HFFc6 (cell line): ENCODE measurements at regions not wholly inside any gene's neighbourhood (a gene's known extent, or its start where the extent isn't known, plus 50 kb on each side); places are given as distances from the start of the nearest gene placed in this dataset.

Source experiments
- DNase-seq: peaks from one replicate; pipeline ENCODE4 v3.0.0-alpha.2; 2018
- H3K27ac Mint-ChIP-seq: 2 replicates; pipeline ENCODE4 v1.8.0; 2020; ENCODE audit warnings: mild to moderate bottlenecking, mixed read lengths
- H3K27me3 Mint-ChIP-seq: 2 replicates; pipeline ENCODE4 v1.8.0; 2021; ENCODE audit warnings: mild to moderate bottlenecking, moderate library complexity, mixed read lengths; ENCODE audit not compliant: insufficient read depth
- H3K36me3 Mint-ChIP-seq: 2 replicates; pipeline ENCODE4 v1.8.0; 2021; ENCODE audit warnings: low read depth, mixed read lengths
- H3K4me1 Mint-ChIP-seq: 2 replicates; pipeline ENCODE4 v1.8.0; 2020; ENCODE audit warnings: low read depth, mixed read lengths
- H3K4me3 Mint-ChIP-seq: 2 replicates; pipeline ENCODE4 v1.8.0; 2020; ENCODE audit warnings: mild to moderate bottlenecking, moderate library complexity, mixed read lengths
- H3K9me3 Mint-ChIP-seq: 2 replicates; pipeline ENCODE4 v1.8.0; 2020; ENCODE audit warnings: mild to moderate bottlenecking, mixed read lengths
- TF ChIP-seq, protein P1 (sequence below): fragments of 200-600 bp; sonication (generic); IDR thresholded peaks from 2 replicates; pipeline ENCODE4 v1.5.0; 2021; ENCODE audit warnings: antibody characterized with exemption, mild to moderate bottlenecking

DNA sequence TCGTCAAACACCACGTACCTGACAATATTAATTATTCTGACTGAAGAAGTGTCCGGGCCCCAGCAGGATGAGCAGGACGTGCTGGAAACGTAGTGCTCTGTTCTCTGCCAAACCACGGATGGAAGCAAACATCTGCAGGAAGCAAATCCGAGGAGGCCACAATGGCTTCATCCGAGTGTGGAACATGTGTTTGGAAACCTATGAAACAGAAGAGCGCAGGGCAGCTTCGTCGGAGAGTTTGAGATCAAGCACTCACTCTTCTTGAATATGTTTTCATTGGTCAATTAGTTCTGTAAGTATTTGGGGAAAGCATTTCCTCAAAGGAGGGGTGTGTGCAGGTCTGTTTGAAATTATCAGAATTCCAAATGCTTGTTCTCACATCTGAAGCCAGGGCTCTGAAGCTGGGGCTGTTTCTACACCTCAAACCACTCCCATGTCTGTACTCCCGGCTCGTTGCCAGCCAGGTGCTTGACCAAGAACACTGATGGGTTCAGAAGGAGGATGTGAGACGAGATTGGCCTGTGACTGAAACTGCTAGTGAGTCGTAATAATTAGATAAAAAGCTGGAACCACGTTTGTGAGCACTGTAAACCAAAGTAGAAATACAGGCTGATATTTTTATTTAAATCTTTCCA, 356.6 kb upstream of the SALL3 start:
- H3K4me3 Mint-ChIP-seq, result no peak overlapping the region
- no peak overlapping the region for H3K27ac Mint-ChIP-seq
- no peaks in the 10 kb centered on the region for H3K4me1 Mint-ChIP-seq
- H3K9me3 Mint-ChIP-seq, result peaks cover 43% of the 10 kb centered on the region
- peaks cover 6% of the 10 kb centered on the region for H3K36me3 Mint-ChIP-seq
- H3K27me3 Mint-ChIP-seq, result no peaks in the 10 kb centered on the region
- TF ChIP-seq, protein P1, sequence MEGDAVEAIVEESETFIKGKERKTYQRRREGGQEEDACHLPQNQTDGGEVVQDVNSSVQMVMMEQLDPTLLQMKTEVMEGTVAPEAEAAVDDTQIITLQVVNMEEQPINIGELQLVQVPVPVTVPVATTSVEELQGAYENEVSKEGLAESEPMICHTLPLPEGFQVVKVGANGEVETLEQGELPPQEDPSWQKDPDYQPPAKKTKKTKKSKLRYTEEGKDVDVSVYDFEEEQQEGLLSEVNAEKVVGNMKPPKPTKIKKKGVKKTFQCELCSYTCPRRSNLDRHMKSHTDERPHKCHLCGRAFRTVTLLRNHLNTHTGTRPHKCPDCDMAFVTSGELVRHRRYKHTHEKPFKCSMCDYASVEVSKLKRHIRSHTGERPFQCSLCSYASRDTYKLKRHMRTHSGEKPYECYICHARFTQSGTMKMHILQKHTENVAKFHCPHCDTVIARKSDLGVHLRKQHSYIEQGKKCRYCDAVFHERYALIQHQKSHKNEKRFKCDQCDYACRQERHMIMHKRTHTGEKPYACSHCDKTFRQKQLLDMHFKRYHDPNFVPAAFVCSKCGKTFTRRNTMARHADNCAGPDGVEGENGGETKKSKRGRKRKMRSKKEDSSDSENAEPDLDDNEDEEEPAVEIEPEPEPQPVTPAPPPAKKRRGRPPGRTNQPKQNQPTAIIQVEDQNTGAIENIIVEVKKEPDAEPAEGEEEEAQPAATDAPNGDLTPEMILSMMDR, result no peak
- DNase-seq, result no peak

DNA sequence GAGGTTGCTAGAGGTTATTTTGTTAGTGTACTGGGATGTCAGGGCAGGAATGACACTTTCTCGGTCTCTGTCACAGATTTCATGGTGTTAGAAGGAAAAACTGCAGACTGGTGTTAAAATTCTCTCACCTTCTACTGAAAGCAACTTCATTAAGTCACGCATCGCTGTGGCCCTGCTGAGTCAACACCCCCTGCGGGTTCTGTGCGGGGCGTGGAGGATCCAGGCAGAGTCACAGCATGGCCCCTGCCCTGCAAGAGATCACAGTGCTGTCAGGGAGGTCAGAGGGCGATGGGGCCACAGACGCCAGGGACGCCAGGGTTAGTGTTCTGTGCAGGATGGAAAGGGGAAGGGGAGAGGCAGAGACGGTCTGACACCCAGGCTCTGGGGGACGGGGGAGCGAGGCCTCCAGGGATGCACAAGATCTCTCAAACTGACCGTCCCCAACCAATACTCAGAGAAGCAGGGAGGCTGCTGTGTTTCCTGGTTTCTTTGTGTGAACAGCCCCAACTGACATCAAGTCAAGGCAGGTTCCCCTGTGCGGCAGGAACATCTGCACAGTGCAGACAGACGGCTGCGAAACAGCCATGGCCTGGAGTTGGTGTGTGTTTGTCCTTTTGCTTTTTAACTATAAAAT, 354.9 kb upstream of the SALL3 start:
- TF ChIP-seq, protein P1, result no peak
- Mint-ChIP-seq H3K27me3 (no peaks in the 10 kb centered on the region), H3K9me3 (peaks cover 48% of the 10 kb centered on the region), H3K27ac (no peak overlapping the region), H3K36me3 (peaks cover 13% of the 10 kb centered on the region), H3K4me1 (no peaks in the 10 kb centered on the region), H3K4me3 (no peak overlapping the region)
- no peak for DNase-seq

DNA sequence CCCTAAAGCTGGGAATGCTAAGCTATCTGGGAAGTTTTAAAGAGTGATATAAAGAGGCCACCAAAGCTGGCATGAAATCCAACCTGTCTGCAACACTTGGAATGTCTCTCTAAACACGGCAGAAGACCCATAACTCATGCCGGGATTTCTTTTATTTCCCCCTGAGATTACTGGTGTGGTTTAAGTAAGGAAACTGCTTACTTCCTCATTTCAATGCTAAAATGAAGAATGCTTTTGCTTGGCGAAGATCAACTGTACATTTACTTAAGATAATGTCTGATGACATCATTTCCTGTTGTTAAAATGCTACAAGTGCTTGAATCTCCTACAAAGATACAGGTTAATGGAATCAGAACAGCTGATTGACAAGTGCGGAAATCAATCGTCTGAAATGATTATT, 353.8 kb upstream of the SALL3 start:
- DNase-seq, result no peak
- Mint-ChIP-seq H3K4me3 (no peak overlapping the region), H3K9me3 (peaks cover 58% of the 10 kb centered on the region), H3K27me3 (no peaks in the 10 kb centered on the region), H3K27ac (no peak overlapping the region), H3K36me3 (peaks cover 13% of the 10 kb centered on the region), H3K4me1 (no peaks in the 10 kb centered on the region)
- TF ChIP-seq, protein P1, result no peak

DNA sequence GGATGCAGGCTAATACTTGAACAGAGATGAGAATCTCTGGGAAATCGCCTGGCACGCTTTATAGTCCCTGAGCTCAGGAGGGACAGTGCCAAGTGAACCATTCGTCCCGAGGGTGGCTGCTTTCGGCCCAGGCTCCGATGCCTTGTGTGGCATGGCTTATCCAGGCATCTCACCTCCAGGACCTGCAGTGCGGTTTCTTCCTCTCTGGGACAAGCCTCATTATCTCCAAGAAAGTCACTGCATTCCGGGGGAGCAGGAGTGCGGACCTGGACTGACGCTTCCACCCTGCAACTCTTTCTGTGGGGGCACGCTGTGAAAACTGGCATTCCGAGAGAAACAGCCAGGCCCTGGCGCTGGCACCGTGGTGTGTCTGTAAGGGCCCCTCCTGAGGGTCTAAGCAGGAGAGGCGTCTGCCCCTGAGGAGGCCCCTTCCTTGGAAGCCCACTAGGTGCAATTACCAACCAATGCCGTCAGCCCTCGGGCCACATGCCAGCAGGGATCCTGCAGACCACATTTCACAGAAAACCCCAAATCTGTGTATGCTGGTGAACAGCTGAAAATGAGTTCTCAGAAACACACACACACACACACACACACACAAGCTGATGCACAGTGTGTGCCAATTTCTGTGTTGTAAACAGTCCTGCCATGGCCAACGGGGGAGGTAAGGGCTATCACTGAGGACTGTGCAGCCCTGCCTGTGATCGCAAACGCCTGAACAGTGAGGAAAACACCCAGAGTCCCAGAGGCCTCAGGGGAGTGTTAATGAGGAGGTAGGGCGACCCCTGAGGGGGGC, 351.9 kb upstream of the SALL3 start:
- DNase-seq, result no peak
- no peaks in the 10 kb centered on the region for H3K27me3 Mint-ChIP-seq
- H3K4me3 Mint-ChIP-seq, result no peak overlapping the region
- H3K27ac Mint-ChIP-seq, result no peak overlapping the region
- H3K36me3 Mint-ChIP-seq, result peaks cover 10% of the 10 kb centered on the region
- H3K9me3 Mint-ChIP-seq, result peaks cover 61% of the 10 kb centered on the region
- TF ChIP-seq, protein P1, result no peak
- H3K4me1 Mint-ChIP-seq, result no peaks in the 10 kb centered on the region

DNA sequence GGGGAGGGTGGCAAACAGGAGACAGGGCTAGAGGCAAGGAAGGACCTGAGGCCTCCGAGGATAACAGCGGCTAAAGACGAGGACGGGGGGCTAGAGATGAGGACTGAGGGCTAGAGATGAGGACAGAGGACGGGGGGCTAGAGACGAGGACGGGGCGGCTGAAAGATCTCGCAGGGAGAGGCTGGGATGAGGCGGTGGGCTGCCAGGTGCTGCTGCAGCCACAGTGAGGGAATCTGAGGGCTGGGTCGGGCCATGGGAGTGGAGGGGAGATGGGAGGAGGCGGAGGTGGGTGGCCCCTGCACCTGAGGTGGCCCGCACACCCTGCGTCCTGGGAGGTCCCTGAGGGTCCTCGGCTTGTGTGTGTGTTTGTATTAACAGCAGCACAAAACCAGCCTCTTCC, 350.2 kb upstream of the SALL3 start:
- Mint-ChIP-seq H3K27ac (no peak overlapping the region), H3K36me3 (peaks cover 7% of the 10 kb centered on the region; the same call in 1 of the 2 replicates), H3K9me3 (peaks cover 51% of the 10 kb centered on the region), H3K4me1 (no peaks in the 10 kb centered on the region), H3K4me3 (no peak overlapping the region), H3K27me3 (no peaks in the 10 kb centered on the region)
- DNase-seq, result no peak
- TF ChIP-seq, protein P1, result no peak
